SK-N-SH (cell line): ENCODE measurements at regions not wholly inside any gene's neighbourhood (a gene's known extent, or its start where the extent isn't known, plus 50 kb on each side); places are given as distances from the start of the nearest gene placed in this dataset.

Experiments used
- FOXM1 ChIP-seq: IDR thresholded peaks from 2 replicates; pipeline ENCODE4 v1.4.0; 2012; ENCODE audit warnings: low read depth, mild to moderate bottlenecking
- GABPA ChIP-seq: IDR thresholded peaks from 2 replicates; pipeline ENCODE4 v1.4.0; 2012; ENCODE audit warnings: low read depth, mild to moderate bottlenecking
- RAD21 ChIP-seq: IDR thresholded peaks from 2 replicates; pipeline ENCODE4 v1.6.1; 2012; ENCODE audit warnings: mild to moderate bottlenecking, low read length
- TEAD4 ChIP-seq: IDR thresholded peaks from 2 replicates; pipeline ENCODE4 v1.4.0; 2012; ENCODE audit warnings: mild to moderate bottlenecking, borderline replicate concordance; ENCODE audit not compliant: insufficient read depth
- TF ChIP-seq, protein P1 (sequence below): IDR thresholded peaks from 2 replicates; pipeline ENCODE4; 2012
- TF ChIP-seq, protein P2 (sequence below): IDR thresholded peaks from 2 replicates; pipeline ENCODE4 v1.4.0; 2012; ENCODE audit warnings: low read depth
- TF ChIP-seq, protein P3 (sequence below): fragments of 200-600 bp; sonication (generic); IDR thresholded peaks from 2 replicates; pipeline ENCODE4 v1.6.1; 2017; ENCODE audit warnings: antibody characterized with exemption, mild to moderate bottlenecking, moderate library complexity
- TF ChIP-seq, protein P4 (sequence below): fragments of 150-350 bp; IDR thresholded peaks from 2 replicates; pipeline ENCODE4 v1.6.1; 2017; ENCODE audit warnings: antibody characterized with exemption, low read length, low read depth, borderline replicate concordance

DNA sequence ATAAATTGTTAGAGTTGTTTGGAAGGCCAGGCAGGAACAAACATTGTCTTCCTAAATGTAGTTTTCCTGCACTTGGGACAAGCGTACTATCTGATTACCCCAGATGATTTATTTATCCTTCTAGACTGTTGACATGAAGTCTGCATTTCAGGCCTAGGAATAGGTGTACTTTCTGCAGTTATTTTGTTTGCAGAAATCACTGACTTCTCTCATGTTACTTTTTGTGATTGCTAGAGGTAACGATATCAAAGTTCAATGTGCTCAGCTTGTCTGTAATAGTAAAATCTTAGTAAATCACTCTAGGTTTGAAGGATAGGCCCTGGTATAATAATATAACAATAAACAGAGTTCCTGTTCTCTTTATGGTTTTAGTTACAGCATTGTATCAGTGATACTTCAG, 75.4 kb upstream of the HDAC9 start:
- TF ChIP-seq, protein P1, sequence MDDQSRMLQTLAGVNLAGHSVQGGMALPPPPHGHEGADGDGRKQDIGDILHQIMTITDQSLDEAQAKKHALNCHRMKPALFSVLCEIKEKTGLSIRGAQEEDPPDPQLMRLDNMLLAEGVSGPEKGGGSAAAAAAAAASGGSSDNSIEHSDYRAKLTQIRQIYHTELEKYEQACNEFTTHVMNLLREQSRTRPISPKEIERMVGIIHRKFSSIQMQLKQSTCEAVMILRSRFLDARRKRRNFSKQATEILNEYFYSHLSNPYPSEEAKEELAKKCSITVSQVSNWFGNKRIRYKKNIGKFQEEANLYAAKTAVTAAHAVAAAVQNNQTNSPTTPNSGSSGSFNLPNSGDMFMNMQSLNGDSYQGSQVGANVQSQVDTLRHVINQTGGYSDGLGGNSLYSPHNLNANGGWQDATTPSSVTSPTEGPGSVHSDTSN = no peak
- TF ChIP-seq, protein P2, sequence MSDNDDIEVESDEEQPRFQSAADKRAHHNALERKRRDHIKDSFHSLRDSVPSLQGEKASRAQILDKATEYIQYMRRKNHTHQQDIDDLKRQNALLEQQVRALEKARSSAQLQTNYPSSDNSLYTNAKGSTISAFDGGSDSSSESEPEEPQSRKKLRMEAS = no peak
- TF ChIP-seq, protein P3, sequence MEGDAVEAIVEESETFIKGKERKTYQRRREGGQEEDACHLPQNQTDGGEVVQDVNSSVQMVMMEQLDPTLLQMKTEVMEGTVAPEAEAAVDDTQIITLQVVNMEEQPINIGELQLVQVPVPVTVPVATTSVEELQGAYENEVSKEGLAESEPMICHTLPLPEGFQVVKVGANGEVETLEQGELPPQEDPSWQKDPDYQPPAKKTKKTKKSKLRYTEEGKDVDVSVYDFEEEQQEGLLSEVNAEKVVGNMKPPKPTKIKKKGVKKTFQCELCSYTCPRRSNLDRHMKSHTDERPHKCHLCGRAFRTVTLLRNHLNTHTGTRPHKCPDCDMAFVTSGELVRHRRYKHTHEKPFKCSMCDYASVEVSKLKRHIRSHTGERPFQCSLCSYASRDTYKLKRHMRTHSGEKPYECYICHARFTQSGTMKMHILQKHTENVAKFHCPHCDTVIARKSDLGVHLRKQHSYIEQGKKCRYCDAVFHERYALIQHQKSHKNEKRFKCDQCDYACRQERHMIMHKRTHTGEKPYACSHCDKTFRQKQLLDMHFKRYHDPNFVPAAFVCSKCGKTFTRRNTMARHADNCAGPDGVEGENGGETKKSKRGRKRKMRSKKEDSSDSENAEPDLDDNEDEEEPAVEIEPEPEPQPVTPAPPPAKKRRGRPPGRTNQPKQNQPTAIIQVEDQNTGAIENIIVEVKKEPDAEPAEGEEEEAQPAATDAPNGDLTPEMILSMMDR = no peak
- TF ChIP-seq RAD21 = no peak
- TF ChIP-seq FOXM1 = no peak
- no peak for TF ChIP-seq TEAD4
- TF ChIP-seq, protein P4, sequence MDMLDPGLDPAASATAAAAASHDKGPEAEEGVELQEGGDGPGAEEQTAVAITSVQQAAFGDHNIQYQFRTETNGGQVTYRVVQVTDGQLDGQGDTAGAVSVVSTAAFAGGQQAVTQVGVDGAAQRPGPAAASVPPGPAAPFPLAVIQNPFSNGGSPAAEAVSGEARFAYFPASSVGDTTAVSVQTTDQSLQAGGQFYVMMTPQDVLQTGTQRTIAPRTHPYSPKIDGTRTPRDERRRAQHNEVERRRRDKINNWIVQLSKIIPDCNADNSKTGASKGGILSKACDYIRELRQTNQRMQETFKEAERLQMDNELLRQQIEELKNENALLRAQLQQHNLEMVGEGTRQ = no peak
- no peak for TF ChIP-seq GABPA
